LHCN-M2 (cell line): ENCODE measurements at regions not wholly inside any gene's neighbourhood (a gene's known extent, or its start where the extent isn't known, plus 50 kb on each side); places are given as distances from the start of the nearest gene placed in this dataset.
"Not testable (repeated sequence)": the region's sequence is repeated elsewhere in the genome, so short reads cannot be mapped to it uniquely, and the experiment has no call there.

Experiments used
- DNase-seq: peaks from one replicate; pipeline ENCODE4 v3.0.0-alpha.2; 2012; ENCODE audit warnings: low read depth

DNA sequence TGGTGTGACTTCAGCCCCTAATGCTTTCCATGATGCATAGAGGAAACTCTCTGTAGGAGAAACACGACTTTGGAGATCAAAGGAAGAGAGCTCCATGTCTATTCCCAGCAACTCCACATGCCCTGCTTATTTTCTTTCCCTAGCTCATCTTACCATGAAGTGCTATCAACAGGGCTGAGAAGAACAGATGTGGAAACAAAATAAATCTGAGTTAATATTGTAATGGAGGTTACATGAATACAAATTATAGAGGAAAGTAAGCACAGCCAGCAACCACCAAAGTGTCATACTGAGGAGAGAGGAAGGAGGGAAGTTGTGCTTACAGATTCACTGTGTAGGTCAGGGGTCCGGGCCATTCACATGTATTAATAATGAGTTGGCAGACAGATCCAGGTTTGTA is 157.5 kb downstream of the RFPL4B start:
- DNase-seq = no peak

DNA sequence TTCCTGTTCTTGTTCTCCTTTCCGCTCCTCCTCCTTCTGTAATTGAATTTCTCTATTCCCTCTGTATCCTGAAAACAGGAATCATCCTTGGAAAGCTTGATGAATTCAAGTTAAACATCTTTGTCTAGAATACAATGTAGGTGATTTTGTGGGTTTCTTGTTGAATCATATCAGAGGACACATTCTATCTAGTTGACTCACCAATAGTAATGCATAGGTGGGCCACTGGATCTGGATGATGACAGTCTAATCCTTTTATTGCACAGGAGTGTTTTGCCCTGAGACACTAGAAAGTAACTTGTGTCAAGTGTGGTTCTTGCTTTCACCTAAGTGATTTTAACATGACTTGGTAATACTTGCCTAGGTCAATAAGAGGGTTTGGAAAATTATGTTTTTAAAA is 164.3 kb downstream of the RFPL4B start:
- no peak for DNase-seq

DNA sequence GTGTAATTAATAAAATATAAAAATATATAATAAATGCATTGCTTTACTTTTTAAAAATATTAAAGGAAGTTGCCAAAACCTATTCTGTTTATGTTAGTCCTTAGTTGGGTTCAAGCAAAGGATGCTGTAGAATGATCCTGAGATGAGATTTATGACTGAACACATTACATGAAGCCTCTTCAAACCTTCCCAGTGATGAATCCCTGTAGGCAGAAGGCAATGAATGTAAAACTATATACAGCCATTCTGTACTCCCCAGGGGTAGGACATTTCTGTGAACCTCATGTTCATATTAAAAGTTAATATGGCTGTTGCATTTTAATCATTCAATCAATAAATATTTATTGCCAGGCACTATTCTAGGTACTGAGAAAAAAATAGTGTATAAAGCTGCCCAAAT is 166.0 kb downstream of the RFPL4B start:
- no peak for DNase-seq

DNA sequence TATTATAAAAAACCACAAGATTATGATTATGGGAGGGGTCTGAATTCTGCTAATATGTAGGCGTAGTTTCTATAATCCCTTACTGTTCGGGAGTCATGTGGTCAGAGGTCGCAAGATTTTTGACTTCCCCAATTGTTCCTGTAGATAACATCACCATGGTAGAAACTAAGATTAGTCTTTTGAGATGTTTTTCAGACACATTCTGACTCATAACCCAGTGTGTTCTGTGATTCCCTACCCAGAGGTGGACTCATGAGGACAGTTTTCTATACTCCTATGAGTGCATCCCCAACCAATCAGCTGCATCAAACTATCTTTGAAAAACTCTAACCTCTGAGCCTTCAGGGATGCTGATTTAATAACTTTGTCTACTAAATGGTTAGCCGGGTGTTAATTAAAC is 175.5 kb downstream of the RFPL4B start:
- peak; percentile 3 for DNase-seq

DNA sequence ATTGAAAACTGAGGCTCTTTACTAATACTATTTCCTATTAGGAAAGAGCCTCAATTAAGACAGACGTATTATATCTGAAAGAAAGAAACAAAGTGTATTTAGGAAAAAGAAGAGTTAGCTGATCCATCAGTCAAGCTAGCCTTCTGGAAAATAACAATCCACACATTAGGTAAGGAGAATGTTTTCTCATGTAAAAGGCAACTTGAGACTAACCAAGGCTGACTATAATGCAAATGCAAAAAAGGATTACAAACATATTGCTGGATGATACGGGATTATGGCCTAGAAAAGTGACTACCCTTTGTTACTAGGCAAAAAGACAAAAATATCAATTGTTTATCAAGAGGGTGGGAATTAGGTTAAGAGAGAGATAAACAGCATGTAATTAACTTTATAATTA is 176.9 kb downstream of the RFPL4B start:
- no peak for DNase-seq

DNA sequence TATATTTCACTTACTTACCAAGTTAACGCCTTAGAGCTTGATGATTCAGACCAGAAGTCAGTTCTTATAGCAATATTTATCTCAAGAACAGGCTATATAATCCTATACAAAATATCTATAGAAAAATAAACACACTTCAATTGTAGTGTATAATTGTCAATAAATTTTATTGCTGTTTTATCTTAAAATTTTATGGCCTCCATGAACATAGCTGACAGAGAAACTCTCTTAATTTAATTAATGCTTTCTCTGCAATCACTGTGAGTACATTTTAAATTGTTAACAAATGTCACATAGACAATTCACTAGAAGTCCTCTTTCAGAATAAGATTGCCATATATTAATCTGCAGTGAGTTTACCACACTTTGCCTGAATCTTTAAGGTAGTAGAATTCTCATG is 178.6 kb downstream of the RFPL4B start:
- no peak for DNase-seq

DNA sequence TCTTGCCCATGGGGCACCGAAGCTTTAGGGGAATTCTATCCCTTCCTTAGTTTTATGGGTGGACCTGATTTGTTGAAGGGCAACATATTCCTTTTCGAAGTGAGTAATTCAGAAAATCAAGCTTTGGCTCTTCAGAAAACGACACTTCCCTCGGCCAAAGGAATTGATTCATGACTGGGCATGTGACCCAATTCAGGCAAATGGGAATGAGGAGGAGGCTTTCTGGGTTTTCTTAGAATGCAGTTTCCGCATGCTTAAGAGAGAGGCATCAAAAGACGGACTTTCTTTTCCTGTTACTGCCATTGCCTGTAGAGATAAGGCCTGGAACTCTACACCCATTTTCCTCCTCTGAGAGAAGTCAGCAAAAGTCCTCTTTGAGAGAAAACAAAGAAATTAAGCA is 179.5 kb downstream of the RFPL4B start:
- DNase-seq = no peak

DNA sequence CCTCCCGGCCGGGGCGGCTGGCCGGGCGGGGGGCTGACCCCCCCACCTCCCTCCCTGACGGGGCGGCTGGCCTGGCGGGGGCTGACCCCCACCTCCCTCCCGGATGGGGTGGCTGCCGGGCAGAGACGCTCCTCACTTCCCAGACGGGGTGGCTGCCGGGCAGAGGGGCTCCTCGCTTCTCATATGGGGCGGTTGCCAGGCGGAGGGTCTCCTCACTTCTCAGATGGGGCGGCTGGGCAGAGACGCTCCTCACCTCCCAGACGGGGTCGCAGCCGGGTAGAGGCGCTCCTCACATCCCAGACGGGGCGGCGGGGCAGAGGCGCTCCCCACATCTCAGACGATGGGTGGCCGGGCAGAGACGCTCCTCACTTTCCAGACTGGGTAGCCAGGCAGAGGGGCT is 181.2 kb downstream of the RFPL4B start:
- not testable (repeated sequence) for DNase-seq

DNA sequence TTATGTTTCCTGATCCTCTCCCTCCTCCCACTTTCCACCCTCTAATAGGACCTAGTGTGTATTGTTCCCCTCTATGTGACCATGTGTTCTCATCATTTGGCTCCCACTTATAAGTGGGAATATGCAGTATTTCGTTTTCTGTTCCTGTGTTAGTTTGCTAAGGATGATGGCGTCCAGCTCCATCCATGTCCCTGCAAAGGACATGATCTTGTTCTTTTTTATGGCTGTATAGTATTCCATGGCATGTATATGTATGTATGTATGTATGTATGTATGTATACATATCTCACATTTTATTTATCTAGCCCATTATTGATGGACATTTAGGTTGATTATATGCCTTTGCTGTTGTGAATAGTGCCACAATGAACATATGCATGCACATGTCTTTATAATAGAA is 188.7 kb downstream of the RFPL4B start:
- no peak for DNase-seq

DNA sequence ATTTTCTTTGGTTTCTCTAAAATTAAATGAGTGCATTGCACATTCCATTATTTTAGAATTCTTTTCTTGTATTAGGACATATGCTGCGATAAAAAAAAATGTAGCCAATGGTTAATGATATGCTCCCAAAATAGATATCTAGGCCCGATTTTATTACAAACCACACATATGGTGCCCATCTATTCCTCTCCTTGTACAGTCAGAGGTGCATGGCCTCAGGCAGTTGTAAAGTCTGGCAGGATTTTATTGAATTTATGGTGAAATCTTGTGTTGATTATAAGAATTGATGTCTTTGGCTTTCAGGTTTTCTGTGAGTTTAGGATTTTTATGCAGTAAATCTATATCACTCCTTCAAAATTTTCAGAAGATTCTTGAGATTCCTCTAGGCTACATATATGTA is 192.2 kb downstream of the RFPL4B start:
- DNase-seq = no peak

DNA sequence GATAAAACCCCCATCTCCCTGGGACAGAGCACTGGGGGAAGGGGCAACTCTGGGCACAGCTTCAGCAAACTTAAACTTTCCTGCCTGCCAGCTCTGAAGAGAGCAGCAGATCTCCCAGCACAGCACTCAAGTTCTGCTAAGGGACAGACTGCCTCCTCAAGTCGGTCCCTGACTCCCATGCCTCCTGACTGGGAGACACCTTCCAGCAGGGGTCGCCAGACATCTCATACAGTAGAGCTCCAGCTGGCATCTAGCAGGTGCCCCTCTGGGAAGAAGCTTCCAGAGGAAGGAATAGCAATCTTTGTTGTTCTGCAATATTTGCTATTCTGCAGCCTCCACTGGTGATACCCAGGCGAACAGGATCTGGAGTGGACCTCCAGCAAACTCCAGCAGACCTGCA is 194.7 kb downstream of the RFPL4B start:
- DNase-seq = not testable (repeated sequence)

DNA sequence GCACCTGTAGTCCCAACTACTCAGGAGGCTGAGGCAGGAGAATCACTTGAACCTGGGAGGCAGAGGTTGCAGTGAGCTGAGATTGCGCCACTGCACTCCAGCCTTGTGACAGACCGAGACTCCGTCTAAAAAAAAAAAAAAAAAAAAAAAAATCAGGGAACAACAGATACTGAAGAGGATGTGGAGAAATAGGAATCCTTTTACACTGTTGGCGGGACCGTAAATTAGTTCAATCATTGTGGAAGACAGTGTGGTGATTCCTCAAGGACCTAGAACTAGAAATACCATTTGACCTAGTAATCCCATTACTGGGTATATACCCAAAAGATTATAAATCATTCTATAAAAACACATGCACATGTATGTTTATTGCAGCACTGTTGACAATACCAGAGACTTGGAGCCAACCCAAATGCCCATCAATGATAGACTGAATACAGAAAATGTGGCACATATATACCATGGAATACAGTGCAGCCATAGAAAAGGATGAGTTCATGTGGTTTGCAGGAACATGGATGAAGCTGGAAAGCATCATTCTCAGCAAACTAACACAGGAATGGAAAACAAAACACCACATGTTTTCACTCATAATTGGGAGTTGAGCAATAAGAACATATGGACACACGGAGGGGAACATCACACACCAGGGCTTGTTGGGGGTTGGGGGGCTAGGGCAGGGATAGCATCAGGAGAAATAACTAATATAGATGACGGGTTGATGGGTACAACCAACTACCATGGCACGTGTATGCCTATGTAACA is 200.4 kb downstream of the RFPL4B start:
- DNase-seq = not testable (repeated sequence)

DNA sequence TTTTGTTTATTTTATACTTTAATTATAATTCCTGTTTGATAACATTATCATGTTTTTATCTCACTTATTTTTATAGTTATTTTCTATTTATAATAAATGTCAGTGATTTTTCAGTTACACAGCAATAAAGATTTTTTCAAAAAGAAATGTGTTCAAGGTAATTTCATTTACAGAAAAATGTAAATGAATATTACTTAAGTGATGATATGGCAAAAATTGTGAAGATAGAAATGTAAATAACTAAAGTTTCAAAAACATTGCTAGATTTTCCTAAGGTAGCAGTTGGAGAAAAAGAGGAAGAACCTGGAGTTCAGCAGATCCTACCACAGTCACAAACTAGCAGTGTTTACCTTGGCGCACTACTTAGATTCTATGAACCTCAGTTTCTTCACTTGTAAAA is 202.6 kb downstream of the RFPL4B start:
- DNase-seq = no peak

DNA sequence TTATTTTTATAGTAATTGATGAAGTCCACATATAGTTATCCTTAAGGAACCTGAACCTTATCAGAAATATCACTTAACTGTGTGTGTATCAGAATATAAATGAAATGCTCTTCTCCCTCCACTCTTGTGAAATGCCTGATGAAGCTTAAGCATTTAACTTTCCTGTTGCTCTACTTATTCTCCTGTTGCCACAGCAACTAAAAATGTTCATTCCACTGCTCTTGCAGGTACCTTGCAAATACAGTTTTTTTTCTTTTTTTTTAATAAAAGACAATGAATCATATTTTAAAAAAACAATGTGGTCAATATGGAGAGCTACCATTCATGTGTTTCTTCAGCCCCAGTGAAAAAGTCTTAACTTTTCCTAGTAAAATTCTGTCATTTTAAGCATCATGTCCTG is 210.3 kb downstream of the RFPL4B start:
- DNase-seq = peak; percentile 35

DNA sequence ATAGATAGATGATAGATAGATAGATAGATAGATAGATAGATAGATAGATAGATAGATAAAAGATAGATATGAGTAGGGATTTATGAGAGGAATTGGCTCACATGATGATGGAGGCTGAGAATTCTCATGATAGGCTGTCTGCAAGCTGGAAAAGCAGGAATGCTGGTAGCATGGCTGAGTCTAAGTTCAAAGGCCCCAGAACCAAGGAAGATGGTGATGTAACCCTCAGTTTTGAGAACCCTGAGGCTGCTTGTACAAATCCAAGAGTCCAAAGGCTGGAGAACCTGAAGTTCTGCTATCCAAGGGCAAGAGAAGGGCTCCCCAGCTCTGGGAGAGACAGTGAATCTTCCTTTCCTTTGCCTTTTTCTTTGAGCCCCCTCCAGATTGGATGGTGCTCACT is 210.8 kb downstream of the RFPL4B start:
- no peak for DNase-seq

DNA sequence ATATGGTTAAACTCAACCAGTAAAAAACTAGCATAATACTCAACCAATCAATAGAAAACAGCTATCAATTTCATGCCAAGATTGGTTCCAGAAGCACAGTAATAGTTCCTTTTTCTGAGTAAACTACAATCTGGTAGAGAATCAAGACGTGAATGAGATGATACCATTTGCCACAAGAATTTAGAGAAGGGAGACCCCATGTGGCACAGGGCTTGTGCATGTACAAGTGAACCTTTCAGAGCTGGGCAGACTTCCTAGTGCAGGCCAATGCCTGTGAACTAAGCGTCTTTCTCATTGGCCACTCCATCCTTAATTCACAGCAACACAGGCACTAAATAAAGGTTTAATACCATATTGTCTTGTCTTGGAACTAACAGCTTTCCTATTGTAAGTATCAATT is 213.5 kb downstream of the RFPL4B start:
- DNase-seq = no peak

DNA sequence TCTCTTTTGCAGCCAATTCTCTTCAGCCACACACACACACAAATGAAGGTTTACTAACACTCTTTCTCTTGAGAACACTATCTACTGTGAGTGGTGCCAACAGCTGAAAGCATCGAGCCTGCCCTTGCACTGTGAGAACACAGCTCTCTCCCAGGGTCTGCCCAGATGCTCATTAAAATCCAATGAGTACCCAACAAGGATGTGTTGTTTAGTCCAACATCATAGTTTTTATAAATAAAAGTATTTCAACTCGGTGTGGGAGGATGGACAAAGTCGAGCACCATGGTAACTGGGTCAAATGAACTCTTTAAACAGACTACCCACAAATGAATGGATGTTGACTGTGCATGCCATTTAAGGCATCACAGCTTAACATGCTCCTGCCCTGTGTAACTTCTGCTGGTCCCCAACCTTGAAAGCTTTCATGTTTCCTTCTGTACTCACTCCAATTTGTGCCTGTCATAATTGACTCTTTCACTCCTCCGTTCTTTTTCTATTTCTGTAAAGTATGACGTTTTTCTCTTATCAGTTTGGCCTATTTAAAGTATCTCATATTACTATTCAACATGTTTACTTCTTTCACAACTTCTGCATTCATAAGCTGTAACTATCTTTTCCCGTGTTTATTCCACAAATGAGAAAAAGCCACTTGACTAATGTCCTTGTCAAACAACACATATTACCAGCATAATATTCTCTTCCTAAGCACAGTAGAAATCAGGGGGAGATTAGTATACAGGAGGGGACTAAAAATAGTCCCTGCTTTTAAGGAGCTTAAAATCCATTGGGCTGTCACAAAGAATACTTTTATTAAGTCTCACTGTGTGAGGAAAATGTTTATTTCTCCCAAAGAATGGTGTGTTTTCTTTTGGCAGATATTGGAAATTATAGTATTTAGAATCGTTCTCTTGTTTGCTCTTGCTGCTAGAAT is 215.4 kb downstream of the RFPL4B start:
- DNase-seq = peak; percentile 59

DNA sequence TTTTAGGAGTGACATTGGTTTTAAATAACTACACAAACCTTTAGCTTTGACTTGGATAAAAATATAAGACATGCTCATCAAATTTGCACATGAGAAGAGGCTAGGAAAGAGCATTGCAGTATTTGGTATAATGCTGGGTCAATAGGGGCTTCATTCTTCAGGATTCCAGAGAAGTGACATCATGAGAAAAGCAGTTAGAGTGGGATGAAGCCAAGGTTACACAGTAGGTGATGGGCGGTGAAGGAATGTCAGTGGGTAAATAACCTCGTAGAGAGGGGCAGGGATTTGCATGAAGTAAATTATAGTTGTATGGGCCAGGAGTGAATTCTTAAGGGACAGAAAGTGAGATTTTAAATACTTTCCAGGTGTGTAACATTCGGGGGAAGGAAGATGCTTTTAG is 216.2 kb downstream of the RFPL4B start:
- DNase-seq = peak; percentile 29

DNA sequence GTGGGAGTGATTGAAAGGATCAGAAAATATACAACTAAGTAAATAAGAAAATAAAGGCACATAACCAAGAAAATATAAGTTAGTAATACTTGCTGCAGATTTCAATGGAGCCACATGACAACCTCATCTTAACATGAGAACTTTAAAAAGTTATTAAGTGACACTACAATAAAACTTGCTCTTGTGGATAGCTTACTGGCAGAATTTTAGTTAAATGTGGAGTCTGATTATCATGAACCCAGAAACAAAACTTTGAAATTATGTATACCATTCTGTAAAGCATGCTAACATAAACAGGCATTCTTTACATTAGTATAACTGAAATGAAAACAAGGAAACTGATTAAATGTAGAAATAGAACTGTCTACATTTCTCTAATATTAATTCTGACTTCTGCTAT is 220.9 kb downstream of the RFPL4B start:
- no peak for DNase-seq

DNA sequence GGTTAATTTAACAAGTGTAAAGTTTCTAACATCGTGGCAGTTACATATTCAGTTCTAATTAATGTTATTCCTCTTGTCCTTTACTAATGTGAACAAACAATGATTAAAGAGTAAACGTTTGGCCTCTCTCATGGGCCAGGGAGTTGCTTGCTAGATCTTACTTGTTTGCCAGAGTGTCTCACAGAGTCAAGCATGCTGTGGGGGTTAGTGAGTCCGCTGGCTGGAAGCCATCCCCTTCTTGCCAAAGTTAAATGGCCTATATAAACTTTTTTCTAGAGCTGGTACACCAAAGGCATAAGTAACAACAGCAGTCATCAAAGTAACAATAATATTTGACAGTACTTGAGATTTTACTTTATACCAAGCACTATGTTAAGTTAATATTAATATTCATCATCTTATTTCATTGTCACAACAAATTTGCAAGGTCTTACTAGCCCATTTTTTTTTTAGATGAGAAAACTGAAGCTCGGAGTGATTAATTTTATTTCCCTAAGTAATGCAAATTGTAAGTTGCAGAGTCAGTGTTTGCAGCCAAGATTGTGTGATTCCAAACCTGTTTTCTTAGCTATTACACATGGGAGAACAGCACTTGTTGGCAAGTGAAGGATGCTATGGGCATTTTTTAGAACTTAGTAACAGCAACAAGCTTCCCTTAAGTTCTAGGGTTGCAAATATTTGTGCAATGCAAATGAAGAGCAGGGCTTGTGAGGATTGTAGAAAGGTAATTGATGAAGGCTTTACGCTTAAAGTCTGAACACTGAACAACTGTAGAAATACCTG is 224.5 kb downstream of the RFPL4B start:
- DNase-seq = peak; percentile 18

DNA sequence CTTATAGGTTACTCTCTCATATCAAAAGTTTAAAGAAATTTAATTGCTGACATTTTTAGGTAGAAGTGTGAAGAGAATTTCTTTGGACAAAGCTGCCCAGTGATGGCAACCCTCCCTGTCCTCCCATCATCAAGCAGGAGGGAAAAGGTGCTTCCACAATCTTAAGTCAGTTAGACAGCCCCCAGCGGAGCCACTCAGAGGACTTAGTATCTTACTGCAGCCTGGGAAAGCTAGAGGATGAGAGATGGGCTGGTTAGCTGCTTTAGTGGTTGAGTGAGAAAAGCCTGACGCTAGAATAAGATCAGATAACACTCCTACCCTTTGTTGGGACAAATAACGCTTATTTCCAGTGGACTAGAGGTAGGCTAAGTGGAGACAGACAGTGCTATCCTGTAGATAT is 227.1 kb downstream of the RFPL4B start:
- DNase-seq = no peak

DNA sequence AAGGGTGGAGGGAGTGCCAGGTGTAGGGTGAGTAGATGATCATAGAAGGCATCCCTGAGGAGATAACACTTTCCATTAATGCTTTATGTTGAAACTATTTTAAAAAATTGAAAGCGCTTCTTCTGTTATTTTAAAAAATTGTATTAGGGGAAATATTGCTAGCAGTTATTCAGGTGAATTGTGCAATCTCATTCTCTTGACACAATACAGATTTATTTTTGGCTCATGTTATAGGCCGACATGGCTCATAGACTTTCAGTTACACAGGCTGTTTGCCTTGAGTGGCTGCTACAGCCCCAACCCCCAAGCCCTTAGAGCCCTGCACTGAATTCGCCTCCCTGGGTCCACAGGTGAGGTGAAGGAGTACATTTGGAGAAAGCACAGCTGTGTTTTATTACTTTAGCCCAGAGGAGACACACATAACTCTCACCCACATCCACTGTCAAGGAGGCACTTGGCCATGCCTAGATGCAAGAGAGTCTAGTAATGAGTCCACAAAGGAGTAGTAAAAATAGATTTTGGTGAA is 228.2 kb downstream of the RFPL4B start:
- no peak for DNase-seq
